CD4-positive, alpha-beta T cell treated with Interleukin-4 for 4 hours (primary cell): ENCODE measurements at regions not wholly inside any gene's neighbourhood (a gene's known extent, or its start where the extent isn't known, plus 50 kb on each side); places are given as distances from the start of the nearest gene placed in this dataset.
A peak's percentile ranks its signal among the peaks of the same experiment; 100 is the strongest.

Source experiments
- DNase-seq: peaks from one replicate; pipeline ENCODE4 v3.0.0-alpha.2; 2020

GRCh38 chr5:158178535-158178934, 319.6 kb upstream of the CLINT1 start:
- no peak for DNase-seq

- no peak for DNase-seq
These were observed 318.2 kb upstream of the CLINT1 start for GRCh38 chr5:158177146-158177545.

- DNase-seq = no peak
These were observed 317.1 kb upstream of the CLINT1 start for GRCh38 chr5:158175934-158176481.

GRCh38 chr5:158174918-158175851, 316.2 kb upstream of the CLINT1 start:
- DNase-seq = peak; percentile 18

- no peak for DNase-seq
These were observed 315.1 kb upstream of the CLINT1 start for GRCh38 chr5:158174026-158174425.

GRCh38 chr5:158172005-158172404, 313.1 kb upstream of the CLINT1 start:
- DNase-seq = no peak

- no peak for DNase-seq
These were observed 311.6 kb upstream of the CLINT1 start for GRCh38 chr5:158170534-158170933.

GRCh38 chr5:158170060-158170459, 311.1 kb upstream of the CLINT1 start:
- no peak for DNase-seq

- no peak for DNase-seq
These were observed 307.5 kb upstream of the CLINT1 start for GRCh38 chr5:158166424-158166823.

GRCh38 chr5:158165647-158166046, 306.7 kb upstream of the CLINT1 start:
- no peak for DNase-seq

GRCh38 chr5:158164296-158165047, 305.5 kb upstream of the CLINT1 start:
- no peak for DNase-seq

- DNase-seq = no peak
These were observed 304.7 kb upstream of the CLINT1 start for GRCh38 chr5:158163451-158164295.

- DNase-seq = no peak
These were observed 303.6 kb upstream of the CLINT1 start for GRCh38 chr5:158162479-158163034.

- DNase-seq = no peak
These were observed 303.1 kb upstream of the CLINT1 start for GRCh38 chr5:158162026-158162425.

GRCh38 chr5:158159621-158160020, 300.7 kb upstream of the CLINT1 start:
- no peak for DNase-seq

- no peak for DNase-seq
These were observed 297.0 kb upstream of the CLINT1 start for GRCh38 chr5:158155811-158156505.

GRCh38 chr5:158155067-158155466, 296.1 kb upstream of the CLINT1 start:
- no peak for DNase-seq

- no peak for DNase-seq
These were observed 295.5 kb upstream of the CLINT1 start for GRCh38 chr5:158154226-158155005.

GRCh38 chr5:158153508-158153907, 294.6 kb upstream of the CLINT1 start:
- DNase-seq = no peak

GRCh38 chr5:158152136-158152535, 293.2 kb upstream of the CLINT1 start:
- DNase-seq = no peak

- DNase-seq = no peak
These were observed 288.3 kb upstream of the CLINT1 start for GRCh38 chr5:158147227-158147626.
